HG02943 (cell line): ENCODE measurements at regions not wholly inside any gene's neighbourhood (a gene's known extent, or its start where the extent isn't known, plus 50 kb on each side); places are given as distances from the start of the nearest gene placed in this dataset.

ENCODE experiments used
- ATAC-seq: cut with Tn5 transposase; IDR thresholded peaks from one replicate; pipeline ENCODE4 v1.9.1; 2021; ENCODE audit warnings: mild to moderate bottlenecking, low read depth, moderate library complexity; ENCODE audit not compliant: unreplicated experiment

GRCh38 chr10:128367807-128368206 is 241.6 kb upstream of the MKI67 start:
- no peak for ATAC-seq

- no peak for ATAC-seq
These were observed 243.0 kb upstream of the MKI67 start for GRCh38 chr10:128369101-128369650.

GRCh38 chr10:128373071-128373749 is 247.0 kb upstream of the MKI67 start:
- ATAC-seq, result peak; percentile 81

GRCh38 chr10:128373831-128374230 is 247.6 kb upstream of the MKI67 start:
- no peak for ATAC-seq

- no peak for ATAC-seq
These were observed 248.9 kb upstream of the MKI67 start for GRCh38 chr10:128375171-128375570.

- ATAC-seq, result no peak
These were observed 251.3 kb upstream of the MKI67 start for GRCh38 chr10:128377364-128377987.

GRCh38 chr10:128377988-128378387 is 251.8 kb upstream of the MKI67 start:
- no peak for ATAC-seq

GRCh38 chr10:128380946-128381345 is 254.7 kb upstream of the MKI67 start:
- ATAC-seq, result no peak

- no peak for ATAC-seq
These were observed 256.0 kb upstream of the MKI67 start for GRCh38 chr10:128382225-128382624.

GRCh38 chr10:128384831-128385230 is 258.6 kb upstream of the MKI67 start:
- no peak for ATAC-seq

- no peak for ATAC-seq
These were observed 260.0 kb upstream of the MKI67 start for GRCh38 chr10:128386231-128386630.

GRCh38 chr10:128386816-128387604 is 260.8 kb upstream of the MKI67 start:
- ATAC-seq, result no peak

- no peak for ATAC-seq
These were observed 264.4 kb upstream of the MKI67 start for GRCh38 chr10:128390596-128390995.

- ATAC-seq, result no peak
These were observed 267.3 kb upstream of the MKI67 start for GRCh38 chr10:128393546-128393945.

- no peak for ATAC-seq
These were observed 271.9 kb upstream of the MKI67 start for GRCh38 chr10:128398118-128398517.

GRCh38 chr10:128398999-128399398 is 272.8 kb upstream of the MKI67 start:
- no peak for ATAC-seq

- no peak for ATAC-seq
These were observed 274.3 kb upstream of the MKI67 start for GRCh38 chr10:128400564-128400963.

- ATAC-seq, result no peak
These were observed 279.2 kb upstream of the MKI67 start for GRCh38 chr10:128405450-128405849.

- ATAC-seq, result no peak
These were observed 285.4 kb upstream of the MKI67 start for GRCh38 chr10:128411643-128412042.

- ATAC-seq, result no peak
These were observed 288.3 kb upstream of the MKI67 start for GRCh38 chr10:128414568-128414967.

- ATAC-seq, result no peak
These were observed 290.0 kb upstream of the MKI67 start for GRCh38 chr10:128416231-128416630.
